ENCODE measurements at regions not wholly inside any gene's neighbourhood (a gene's known extent, or its start where the extent isn't known, plus 50 kb on each side); places are given as distances from the start of the nearest gene placed in this dataset.

DNA sequence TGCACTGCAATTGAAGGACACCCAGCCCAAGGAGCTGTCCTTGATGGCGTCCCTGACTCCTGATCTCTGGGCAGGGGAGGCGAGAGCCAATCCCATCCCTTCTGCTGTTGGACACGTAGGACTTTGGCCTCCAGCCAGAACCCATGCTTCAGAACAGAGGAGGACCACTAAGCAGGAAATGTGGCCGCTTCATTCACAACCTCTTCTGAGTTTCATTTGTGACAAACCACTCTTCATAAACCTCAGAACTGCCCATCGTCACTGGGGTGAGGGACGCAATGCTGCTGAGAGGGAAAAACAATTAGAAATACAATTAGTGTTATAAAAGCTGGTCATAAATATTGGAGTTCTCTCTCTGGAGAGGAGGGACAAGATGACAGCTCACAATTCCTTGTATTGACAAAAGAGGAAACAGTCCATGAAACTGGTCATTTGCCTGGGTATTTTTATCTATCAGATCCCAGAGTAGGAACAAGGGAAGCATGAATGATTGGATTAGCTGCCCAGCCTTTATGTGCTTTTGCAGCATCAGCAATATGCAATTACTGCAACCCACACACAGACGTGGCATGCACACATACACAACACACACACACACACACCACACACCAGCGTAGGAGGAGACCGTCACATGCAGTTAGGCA lies 216.5 kb upstream of the CADM1 start:
- no peak for DNase-seq (ENCODE audit: low spot score in 2 of 2, unreplicated experiment in 2 of 2)
- no peak overlapping the region for H3K27ac Mint-ChIP-seq
- H3K4me3 Mint-ChIP-seq: no peak overlapping the region
- no peaks in the 10 kb centered on the region for H3K27me3 Mint-ChIP-seq (ENCODE audit: low read depth)
- peaks cover 23% of the 10 kb centered on the region for H3K4me1 Mint-ChIP-seq
- H3K9me3 Mint-ChIP-seq: peaks cover 10% of the 10 kb centered on the region
- no peak for TF ChIP-seq CTCF (IDR thresholded peaks at IDR 0.05; ENCODE audit: unreplicated experiment)
- peaks cover 2% of the 10 kb centered on the region for H3K36me3 Mint-ChIP-seq

GRCh38 chr11:115718945-115719344 lies 214.7 kb upstream of the CADM1 start:
- DNase-seq (ENCODE audit: low spot score in 2 of 2, unreplicated experiment in 2 of 2): no peak
- H3K9me3 Mint-ChIP-seq: no peaks in the 10 kb centered on the region
- no peaks in the 10 kb centered on the region for H3K27me3 Mint-ChIP-seq (ENCODE audit: low read depth)
- H3K4me3 Mint-ChIP-seq: no peak overlapping the region
- peaks cover 36% of the 10 kb centered on the region for H3K4me1 Mint-ChIP-seq
- no peaks in the 10 kb centered on the region for H3K36me3 Mint-ChIP-seq
- TF ChIP-seq CTCF (IDR thresholded peaks at IDR 0.05; ENCODE audit: unreplicated experiment): no peak
- H3K27ac Mint-ChIP-seq: no peak overlapping the region

- Mint-ChIP-seq H3K4me1 (peaks cover 38% of the 10 kb centered on the region), H3K4me3 (no peak overlapping the region), H3K27me3 (ENCODE audit: low read depth) (no peaks in the 10 kb centered on the region), H3K9me3 (no peaks in the 10 kb centered on the region), H3K27ac (no peak overlapping the region), H3K36me3 (no peaks in the 10 kb centered on the region)
- DNase-seq (ENCODE audit: low spot score in 2 of 2, unreplicated experiment in 2 of 2): no peak
- TF ChIP-seq CTCF (IDR thresholded peaks at IDR 0.05; ENCODE audit: unreplicated experiment): no peak
Observed at GRCh38 chr11:115718106-115718505, 213.9 kb upstream of the CADM1 start.

DNA sequence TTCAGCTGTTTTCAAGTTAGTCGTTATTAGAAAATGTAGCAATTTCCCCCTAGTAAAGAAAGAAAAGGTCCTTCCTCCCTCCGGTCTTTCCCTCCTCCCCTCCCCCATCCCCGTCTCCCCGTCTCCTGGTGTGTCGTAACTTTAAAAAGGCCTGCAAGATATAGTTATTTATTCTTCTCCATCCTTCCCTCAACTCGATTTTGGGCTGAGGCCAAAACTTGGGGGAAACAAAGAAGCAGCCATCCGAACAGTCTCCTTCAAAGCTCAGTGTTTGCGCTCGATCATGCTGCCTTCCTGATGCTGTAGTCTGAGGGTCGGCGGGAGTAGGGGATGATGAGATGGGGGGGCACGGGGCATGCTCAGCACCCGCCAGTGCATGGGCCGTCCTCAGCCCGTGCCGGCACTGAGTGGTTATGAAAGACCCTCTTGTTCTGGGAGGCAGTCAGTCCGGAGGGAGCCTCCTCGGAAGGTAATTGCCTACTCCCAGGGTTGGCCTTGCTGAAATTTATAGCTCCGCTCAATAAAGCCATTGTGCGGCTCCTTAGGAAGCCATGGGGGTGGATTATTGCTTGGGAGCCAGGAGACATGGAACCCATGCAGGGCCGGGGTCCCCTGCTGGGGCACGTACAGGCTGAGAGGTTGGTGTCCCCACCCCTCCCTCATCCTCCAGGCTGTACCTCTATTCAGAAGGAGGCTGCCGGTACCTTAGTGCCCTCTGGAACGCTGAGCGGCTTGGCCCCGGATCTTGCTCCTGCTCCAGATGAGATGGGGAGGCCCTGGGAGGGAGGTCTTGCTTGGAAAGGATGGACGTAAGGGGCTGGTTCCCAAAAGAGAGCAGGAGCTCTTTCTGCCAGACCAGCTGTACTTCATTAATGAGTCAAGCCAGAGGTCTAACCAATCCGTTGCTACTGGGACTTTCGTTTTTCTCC lies 212.7 kb upstream of the CADM1 start:
- no peak for DNase-seq (ENCODE audit: low spot score in 2 of 2, unreplicated experiment in 2 of 2)
- Mint-ChIP-seq H3K9me3 (no peaks in the 10 kb centered on the region), H3K27ac (peak overlapping the region; percentile 76), H3K4me3 (peak overlapping the region; percentile 7), H3K27me3 (ENCODE audit: low read depth) (no peaks in the 10 kb centered on the region), H3K4me1 (peaks cover 38% of the 10 kb centered on the region), H3K36me3 (no peaks in the 10 kb centered on the region)
- TF ChIP-seq CTCF (IDR thresholded peaks at IDR 0.05; ENCODE audit: unreplicated experiment): no peak

DNA sequence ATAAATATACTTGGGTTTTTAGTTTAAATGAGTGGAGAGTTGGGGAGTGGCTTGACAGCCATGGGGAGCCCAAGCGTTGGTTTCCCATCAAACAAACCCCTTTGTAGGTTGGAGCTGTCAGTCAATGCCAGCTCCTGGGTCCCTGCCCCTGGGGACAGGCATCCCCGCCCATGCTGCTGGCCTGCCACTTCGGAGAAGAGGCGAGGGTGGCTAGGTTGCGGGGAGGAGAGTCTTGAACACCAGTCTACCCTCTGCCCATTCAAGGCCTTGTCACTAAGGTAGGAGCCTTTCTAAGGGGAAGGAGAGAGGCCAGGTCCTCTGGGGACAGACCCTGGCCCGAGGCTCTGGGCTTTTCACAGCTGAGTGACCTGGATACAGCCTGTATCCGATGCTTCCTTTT lies 211.9 kb upstream of the CADM1 start:
- peaks cover 40% of the 10 kb centered on the region for H3K4me1 Mint-ChIP-seq
- H3K9me3 Mint-ChIP-seq: no peaks in the 10 kb centered on the region
- no peak for DNase-seq (ENCODE audit: low spot score in 2 of 2, unreplicated experiment in 2 of 2)
- H3K36me3 Mint-ChIP-seq: no peaks in the 10 kb centered on the region
- no peak for TF ChIP-seq CTCF (IDR thresholded peaks at IDR 0.05; ENCODE audit: unreplicated experiment)
- peak overlapping the region; percentile 62 for H3K27ac Mint-ChIP-seq
- no peak overlapping the region for H3K4me3 Mint-ChIP-seq
- H3K27me3 Mint-ChIP-seq (ENCODE audit: low read depth): no peaks in the 10 kb centered on the region

All from mesothelial cell of epicardium (in vitro differentiated cells).